Stimulated activated CD4-positive, alpha-beta T cell treated with anti-CD3 and anti-CD28 coated beads, TNF-alpha, amount 100 ng/mL, for 48 hours (primary cell): ENCODE measurements at regions not wholly inside any gene's neighbourhood (a gene's known extent, or its start where the extent isn't known, plus 50 kb on each side); places are given as distances from the start of the nearest gene placed in this dataset.
"Not testable (repeated sequence)": the region's sequence is repeated elsewhere in the genome, so short reads cannot be mapped to it uniquely, and the experiment has no call there.

Source experiments
- DNase-seq, 3 donors: peaks; one replicate each; pipeline ENCODE4 v3.0.0-alpha.2; 2020; ENCODE audit warnings: low read depth in 3 of 3

- no peak for DNase-seq
These were observed 77.3 kb downstream of the PPCDC start for GRCh38 chr15:75100679-75101078.

GRCh38 chr15:75104804-75105557 lies 81.6 kb downstream of the PPCDC start:
- peak in 1 of 3 donors; percentile 23 for DNase-seq

- DNase-seq: no peak
These were observed 84.1 kb downstream of the PPCDC start for GRCh38 chr15:75107516-75107907.

GRCh38 chr15:75107908-75108838 lies 84.8 kb downstream of the PPCDC start:
- DNase-seq: peak; percentile 19 to 57 (median 45)

- DNase-seq: no peak
These were observed 85.8 kb downstream of the PPCDC start for GRCh38 chr15:75109021-75109735.

GRCh38 chr15:75109736-75110130 lies 86.3 kb downstream of the PPCDC start:
- no peak for DNase-seq

GRCh38 chr15:75112278-75112847 lies 89.0 kb downstream of the PPCDC start:
- no peak for DNase-seq

- DNase-seq: no peak
These were observed 88.7 kb upstream of the C15orf39 start for GRCh38 chr15:75112848-75113492.

- DNase-seq: no peak
These were observed 87.4 kb upstream of the C15orf39 start for GRCh38 chr15:75114327-75114726.

- no peak for DNase-seq
These were observed 86.9 kb upstream of the C15orf39 start for GRCh38 chr15:75114796-75115195.

- not testable (repeated sequence) for DNase-seq
These were observed 86.2 kb upstream of the C15orf39 start for GRCh38 chr15:75115411-75115913.

GRCh38 chr15:75116143-75116542 lies 85.5 kb upstream of the C15orf39 start:
- DNase-seq: not testable (repeated sequence)

GRCh38 chr15:75117993-75118392 lies 83.7 kb upstream of the C15orf39 start:
- DNase-seq: no peak

GRCh38 chr15:75119312-75119711 lies 82.4 kb upstream of the C15orf39 start:
- DNase-seq: not testable (repeated sequence)

- no peak for DNase-seq
These were observed 80.2 kb upstream of the C15orf39 start for GRCh38 chr15:75121491-75121890.

- no peak for DNase-seq
These were observed 78.3 kb upstream of the C15orf39 start for GRCh38 chr15:75123395-75123794.

GRCh38 chr15:75124278-75124677 lies 77.4 kb upstream of the C15orf39 start:
- DNase-seq: not testable (repeated sequence)

GRCh38 chr15:75125935-75126334 lies 75.7 kb upstream of the C15orf39 start:
- no peak for DNase-seq

GRCh38 chr15:75126864-75127580 lies 74.7 kb upstream of the C15orf39 start:
- no peak for DNase-seq

GRCh38 chr15:75129788-75130187 lies 71.9 kb upstream of the C15orf39 start:
- DNase-seq: no peak
